ENCODE measurements at regions not wholly inside any gene's neighbourhood (a gene's known extent, or its start where the extent isn't known, plus 50 kb on each side); places are given as distances from the start of the nearest gene placed in this dataset.
"Not testable (repeated sequence)": the region's sequence is repeated elsewhere in the genome, so short reads cannot be mapped to it uniquely, and the experiment has no call there.

- DNase-seq = no peak
Measured at GRCh38 chr9:106783121-106783520, 79.8 kb upstream of the ZNF462 start.

GRCh38 chr9:106784076-106784475, 78.9 kb upstream of the ZNF462 start:
- no peak for DNase-seq

- no peak for DNase-seq
Measured at GRCh38 chr9:106785200-106785599, 77.8 kb upstream of the ZNF462 start.

DNA sequence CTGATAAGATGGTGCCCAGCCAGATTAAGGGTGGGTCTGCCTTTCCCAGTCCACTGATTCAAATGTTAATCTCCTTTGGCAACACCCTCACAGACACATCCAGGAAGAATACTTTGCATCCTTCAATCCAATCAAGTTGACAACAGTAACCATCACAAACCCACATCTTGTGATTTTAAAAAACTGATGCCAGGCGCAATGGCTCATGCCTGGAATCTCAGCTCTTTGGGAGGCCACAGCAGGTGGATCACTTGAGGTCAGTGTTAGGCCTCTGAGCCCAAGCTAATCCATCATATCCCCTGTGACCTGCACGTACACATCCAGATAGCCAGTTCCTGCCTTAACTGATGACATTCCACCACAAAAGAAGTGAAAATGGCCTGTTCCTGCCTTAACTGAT, 74.9 kb upstream of the ZNF462 start:
- DNase-seq = not testable (repeated sequence)

DNA sequence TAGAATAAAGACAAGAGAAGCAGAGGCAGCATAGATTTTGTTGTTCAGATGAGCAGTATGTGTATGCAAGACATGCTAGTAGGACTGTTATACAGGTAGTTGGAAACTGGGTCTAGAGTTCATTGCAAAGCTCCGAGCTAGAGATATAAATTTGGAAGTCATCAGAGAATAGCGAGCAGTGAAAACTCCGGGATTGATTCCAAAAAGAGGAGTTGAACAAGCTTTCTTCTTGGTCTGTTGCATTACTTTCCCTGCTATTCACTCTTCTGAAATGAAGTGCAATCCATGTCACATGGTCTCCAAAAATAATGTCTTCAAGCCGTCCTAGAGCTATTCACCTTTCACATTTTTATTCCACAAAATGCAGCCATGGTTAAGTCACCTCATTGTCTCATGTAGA, 67.9 kb upstream of the ZNF462 start:
- DNase-seq = no peak

- DNase-seq = no peak
Measured at GRCh38 chr9:106796771-106797170, 66.2 kb upstream of the ZNF462 start.

- DNase-seq = no peak
Measured at GRCh38 chr9:106797299-106797698, 65.7 kb upstream of the ZNF462 start.

DNA sequence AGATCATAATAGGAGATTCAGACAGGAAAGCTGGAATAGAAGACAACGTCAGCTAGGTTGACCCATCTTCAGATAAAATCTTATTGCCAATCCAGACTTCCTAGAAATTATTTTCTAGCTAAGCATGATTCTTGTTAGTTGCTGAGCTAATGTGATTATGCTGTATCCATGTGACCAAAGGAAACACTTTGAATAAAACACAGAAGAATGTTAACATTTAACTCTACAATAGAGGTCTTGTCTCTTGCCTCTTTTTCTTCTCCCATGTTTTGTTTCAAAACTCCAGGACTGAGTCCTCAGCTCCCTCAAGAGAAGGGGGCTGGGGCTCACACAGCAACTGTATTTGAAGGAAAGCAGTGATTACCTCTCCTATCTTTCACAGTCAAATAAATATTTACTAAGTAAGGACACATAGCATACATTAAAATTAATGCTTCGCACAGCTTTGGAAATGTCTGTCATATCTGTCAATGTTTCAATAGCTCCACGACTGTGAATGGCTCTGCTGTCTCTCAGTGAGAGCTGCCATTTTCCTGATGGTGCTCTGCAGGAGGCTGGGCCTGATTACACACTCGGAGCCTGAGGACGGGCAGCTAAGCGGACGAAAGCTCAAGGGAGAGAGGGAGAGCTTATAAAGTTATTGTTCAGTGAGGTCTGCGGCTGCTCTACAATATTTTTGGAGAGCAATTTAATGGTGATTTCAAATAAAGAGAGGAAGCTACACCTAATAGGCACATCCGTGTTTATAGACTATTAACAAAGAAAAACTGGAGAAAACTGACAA, 64.8 kb upstream of the ZNF462 start:
- DNase-seq = no peak

- no peak for DNase-seq
Measured at GRCh38 chr9:106799152-106799551, 63.8 kb upstream of the ZNF462 start.

DNA sequence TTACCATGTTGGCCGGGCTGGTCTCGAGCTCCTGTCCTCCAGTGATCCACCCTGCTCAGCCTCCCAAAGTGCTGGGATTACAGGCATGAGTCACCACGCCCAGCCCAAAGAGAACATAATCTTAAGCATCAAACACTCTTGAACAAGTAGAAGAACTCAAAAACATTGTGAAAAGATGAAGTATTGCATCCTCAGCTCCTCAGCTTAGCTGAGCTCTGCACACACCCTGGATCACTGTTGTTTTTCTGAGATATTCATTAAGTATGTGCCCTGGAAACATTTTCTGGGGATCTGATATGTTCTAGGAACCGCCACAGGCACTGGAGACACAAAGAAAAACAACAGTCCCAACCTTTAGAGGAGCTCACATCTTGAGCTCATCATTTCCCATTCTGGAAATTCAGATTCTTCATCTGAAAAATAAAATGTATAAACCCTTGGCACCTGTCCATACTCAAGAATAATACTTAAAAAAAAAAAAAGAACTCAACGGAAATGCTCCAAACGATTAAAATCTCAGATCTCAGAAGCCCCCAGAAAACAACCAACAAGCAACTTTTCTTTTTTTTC, 62.2 kb upstream of the ZNF462 start:
- DNase-seq = no peak

DNA sequence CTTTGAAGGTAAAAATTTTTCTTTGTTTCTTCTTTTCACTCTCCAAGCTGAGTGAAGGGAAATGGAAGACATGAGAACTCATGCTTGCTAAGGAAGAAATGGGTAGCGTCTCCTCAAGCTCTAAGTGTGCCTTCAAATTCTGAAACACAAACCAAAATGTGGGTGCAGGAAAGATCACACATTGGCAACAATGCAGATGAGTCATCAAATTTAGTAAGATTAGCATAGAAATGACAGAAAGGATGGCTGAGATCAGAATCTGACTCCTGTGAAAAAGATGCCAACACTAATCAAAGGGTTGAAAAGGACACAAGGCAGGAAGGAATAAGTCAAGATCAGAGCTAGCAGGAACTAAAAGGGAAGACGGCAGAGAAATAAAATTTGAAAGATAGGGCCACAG, 61.1 kb upstream of the ZNF462 start:
- no peak for DNase-seq

All from effector CD8-positive, alpha-beta T cell (primary cell).